ENCODE measurements at regions not wholly inside any gene's neighbourhood (a gene's known extent, or its start where the extent isn't known, plus 50 kb on each side); places are given as distances from the start of the nearest gene placed in this dataset.

DNA sequence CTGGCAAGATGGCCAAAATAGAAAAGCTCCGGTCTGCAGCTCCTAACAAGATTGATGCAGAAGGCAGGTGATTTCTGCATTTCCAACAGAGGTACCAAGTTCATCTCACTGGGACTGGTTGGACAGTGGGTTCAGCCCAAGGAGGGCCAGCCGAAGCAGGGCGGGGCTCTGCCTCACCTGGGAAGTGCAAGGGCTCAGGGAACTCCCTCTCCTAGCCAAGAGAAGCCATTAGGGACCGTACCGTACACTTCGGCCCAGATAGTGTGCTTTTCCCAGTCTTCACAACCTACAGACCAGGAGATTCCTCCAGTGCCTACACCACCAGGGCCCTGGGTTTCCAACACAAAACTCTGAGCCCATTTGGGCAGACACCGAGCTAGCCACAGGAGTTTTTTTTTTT lies 277.8 kb downstream of the SLCO4C1 start:
- no peak for DNase-seq (ENCODE audit: low read depth)
- H3K4me3 ChIP-seq (ENCODE audit: low read depth, low read length): no peak overlapping the region
- TF ChIP-seq, protein P1, sequence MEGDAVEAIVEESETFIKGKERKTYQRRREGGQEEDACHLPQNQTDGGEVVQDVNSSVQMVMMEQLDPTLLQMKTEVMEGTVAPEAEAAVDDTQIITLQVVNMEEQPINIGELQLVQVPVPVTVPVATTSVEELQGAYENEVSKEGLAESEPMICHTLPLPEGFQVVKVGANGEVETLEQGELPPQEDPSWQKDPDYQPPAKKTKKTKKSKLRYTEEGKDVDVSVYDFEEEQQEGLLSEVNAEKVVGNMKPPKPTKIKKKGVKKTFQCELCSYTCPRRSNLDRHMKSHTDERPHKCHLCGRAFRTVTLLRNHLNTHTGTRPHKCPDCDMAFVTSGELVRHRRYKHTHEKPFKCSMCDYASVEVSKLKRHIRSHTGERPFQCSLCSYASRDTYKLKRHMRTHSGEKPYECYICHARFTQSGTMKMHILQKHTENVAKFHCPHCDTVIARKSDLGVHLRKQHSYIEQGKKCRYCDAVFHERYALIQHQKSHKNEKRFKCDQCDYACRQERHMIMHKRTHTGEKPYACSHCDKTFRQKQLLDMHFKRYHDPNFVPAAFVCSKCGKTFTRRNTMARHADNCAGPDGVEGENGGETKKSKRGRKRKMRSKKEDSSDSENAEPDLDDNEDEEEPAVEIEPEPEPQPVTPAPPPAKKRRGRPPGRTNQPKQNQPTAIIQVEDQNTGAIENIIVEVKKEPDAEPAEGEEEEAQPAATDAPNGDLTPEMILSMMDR (IDR thresholded peaks at IDR 0.05; ENCODE audit: control insufficient read depth, extremely low read depth, insufficient read depth): no peak

DNA sequence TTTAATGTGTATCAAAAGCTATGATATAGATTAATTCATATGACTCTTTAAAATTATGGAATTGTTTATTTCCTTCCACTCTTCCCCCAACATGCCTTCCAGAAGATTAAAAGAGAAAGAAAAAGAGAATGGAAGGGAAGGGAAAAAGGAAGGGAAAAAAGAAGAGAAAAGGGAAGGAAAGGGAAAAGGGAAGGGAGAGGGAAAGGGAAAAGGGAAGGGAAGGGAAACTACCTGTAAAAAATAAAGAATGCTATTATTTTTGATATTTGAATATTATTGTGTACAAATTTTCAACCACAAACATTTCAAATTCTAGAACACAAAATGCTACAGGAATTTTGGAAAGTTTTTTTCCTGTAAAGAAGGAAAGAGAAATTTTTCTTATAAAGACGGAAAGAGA lies 281.7 kb downstream of the SLCO4C1 start:
- H3K4me3 ChIP-seq (ENCODE audit: low read depth, low read length): no peak overlapping the region
- no peak for DNase-seq (ENCODE audit: low read depth)
- TF ChIP-seq, protein P1 (IDR thresholded peaks at IDR 0.05; ENCODE audit: control insufficient read depth, extremely low read depth, insufficient read depth): no peak

DNA sequence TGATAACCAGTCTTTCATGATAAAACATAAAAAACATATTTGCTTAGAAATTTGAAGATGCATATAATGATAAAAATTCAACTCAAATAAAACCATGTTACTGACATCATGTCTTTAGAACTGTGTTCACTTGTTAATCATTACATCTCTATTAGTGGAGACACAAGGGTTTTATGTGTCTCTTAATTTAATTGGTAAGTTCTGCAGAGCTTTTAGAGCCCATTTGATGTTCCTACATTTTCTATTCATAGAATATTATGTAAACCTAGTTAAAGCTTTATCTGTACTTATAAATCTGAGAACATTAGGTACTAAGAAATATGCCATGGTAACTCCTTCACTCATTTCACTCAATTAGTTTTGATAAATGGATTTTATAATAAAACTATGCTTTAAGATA lies 285.4 kb downstream of the SLCO4C1 start:
- peak; percentile 81 for DNase-seq (ENCODE audit: low read depth)
- TF ChIP-seq, protein P1 (IDR thresholded peaks at IDR 0.05; ENCODE audit: control insufficient read depth, extremely low read depth, insufficient read depth): no peak
- no peak overlapping the region for H3K4me3 ChIP-seq (ENCODE audit: low read depth, low read length)

DNA sequence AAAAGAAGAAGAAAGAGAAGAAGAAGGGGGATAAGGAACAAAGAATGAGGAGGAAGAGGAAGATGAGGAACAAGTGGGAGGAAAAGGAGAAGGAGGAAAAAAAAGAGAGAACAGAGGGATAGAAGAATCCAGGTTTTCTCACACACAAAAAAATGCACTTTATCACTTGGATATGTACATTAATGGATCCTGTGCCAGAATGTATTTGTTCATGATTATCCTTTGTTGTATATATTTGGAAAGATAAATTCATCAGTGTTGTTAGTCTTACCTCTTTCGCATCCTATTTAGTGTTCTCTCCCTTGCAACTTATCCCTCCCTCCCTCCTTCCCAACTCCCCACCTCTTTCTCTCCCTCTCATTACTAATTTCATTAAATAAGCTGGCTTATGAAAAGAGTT lies 298.8 kb downstream of the SLCO4C1 start:
- TF ChIP-seq, protein P1 (IDR thresholded peaks at IDR 0.05; ENCODE audit: control insufficient read depth, extremely low read depth, insufficient read depth): no peak
- DNase-seq (ENCODE audit: low read depth): no peak
- H3K4me3 ChIP-seq (ENCODE audit: low read depth, low read length): no peak overlapping the region

DNA sequence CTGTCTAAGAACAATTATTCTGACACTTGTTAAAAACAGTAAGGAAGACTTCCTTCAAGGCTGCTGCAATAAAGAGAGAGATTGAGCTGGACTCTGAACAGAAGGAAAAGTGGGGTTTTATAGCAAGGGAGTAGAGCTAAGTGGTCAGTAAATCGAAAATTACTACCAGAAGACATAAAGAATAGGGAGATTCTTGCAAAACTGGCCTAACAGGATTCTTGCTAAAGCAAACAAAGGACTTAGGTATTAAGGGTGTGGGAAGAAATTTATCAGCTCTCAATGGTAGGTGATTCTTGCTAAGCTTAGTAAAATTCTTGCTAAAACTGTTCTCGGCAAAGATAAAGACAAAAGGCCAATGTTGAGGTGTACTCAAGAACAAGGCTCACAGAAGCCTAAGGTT lies 300.5 kb downstream of the SLCO4C1 start:
- peak; percentile 87 for DNase-seq (ENCODE audit: low read depth)

DNA sequence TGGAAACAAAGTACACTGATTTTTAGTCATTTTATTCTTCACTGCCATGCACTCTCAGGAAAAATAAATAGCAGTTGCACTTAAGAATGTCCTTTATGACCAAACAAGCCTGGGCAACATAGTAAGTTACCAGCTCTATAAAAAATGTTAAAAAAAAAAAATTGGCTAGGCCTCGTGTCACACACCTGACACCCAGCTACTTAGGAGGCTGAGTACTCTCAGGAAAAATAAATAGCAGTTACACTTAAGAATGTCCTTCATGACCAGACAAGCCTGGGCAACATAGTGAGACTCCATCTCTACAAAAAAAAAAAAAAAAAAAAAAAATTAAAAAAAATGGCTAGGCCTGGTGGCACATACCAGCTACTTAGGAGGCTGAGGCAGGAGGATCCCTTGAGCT lies 304.6 kb downstream of the SLCO4C1 start:
- TF ChIP-seq, protein P1 (IDR thresholded peaks at IDR 0.05; ENCODE audit: control insufficient read depth, extremely low read depth, insufficient read depth): no peak
- H3K4me3 ChIP-seq (ENCODE audit: low read depth, low read length): no peak overlapping the region
- DNase-seq (ENCODE audit: low read depth): no peak

More for the DNA sequence above, 300.5 kb downstream of the SLCO4C1 start:
- TF ChIP-seq, protein P1 (IDR thresholded peaks at IDR 0.05; ENCODE audit: control insufficient read depth, extremely low read depth, insufficient read depth): no peak
- peak overlapping the region; percentile 14; the same call in 1 of the 2 replicates for H3K4me3 ChIP-seq (ENCODE audit: low read depth, low read length)

DNA sequence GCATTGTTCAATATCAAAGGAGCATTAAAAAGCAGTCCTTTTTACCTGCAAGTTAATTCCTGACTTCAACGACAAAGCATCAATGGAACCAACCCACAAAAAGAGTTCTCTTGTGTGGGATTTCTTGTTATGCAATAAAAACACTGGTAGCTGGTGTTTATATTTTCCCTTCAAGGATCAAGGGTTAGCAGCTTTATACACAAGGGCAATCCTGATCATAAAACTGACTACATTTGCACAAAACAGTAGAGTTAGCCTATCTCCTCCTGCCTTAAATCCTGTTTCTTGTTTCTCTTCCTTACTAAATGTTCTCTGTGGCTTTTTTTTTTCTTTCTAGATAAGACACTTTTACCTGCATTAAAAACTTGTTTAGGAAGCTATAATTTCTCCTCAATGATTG lies 306.4 kb downstream of the SLCO4C1 start:
- no peak overlapping the region for H3K4me3 ChIP-seq (ENCODE audit: low read depth, low read length)
- no peak for DNase-seq (ENCODE audit: low read depth)
- TF ChIP-seq, protein P1 (IDR thresholded peaks at IDR 0.05; ENCODE audit: control insufficient read depth, extremely low read depth, insufficient read depth): no peak
